ENCODE measurements at regions not wholly inside any gene's neighbourhood (a gene's known extent, or its start where the extent isn't known, plus 50 kb on each side); places are given as distances from the start of the nearest gene placed in this dataset.

GRCh38 chr2:219692521-219692920, 65.1 kb downstream of the SLC4A3 start:
- intact Hi-C loops (cut with micrococcal nuclease) = no loop called here
- Mint-ChIP-seq H3K27ac (no peak overlapping the region), H3K4me3 (no peak overlapping the region)

GRCh38 chr2:219695145-219695709, 67.8 kb downstream of the SLC4A3 start:
- POLR2A ChIA-PET = no interaction called here
- CTCF ChIA-PET = no interaction called here
- H3K36me3 Mint-ChIP-seq (ENCODE audit: low read depth) = no peaks in the 10 kb centered on the region
- no peak for ATAC-seq (ENCODE audit: low read depth)
- no peak overlapping the region for H3K4me3 Mint-ChIP-seq
- no peak overlapping the region for H3K27ac Mint-ChIP-seq
- no peaks in the 10 kb centered on the region for H3K9me3 Mint-ChIP-seq
- no peaks in the 10 kb centered on the region for H3K4me1 Mint-ChIP-seq
- TF ChIP-seq CTCF (IDR thresholded peaks at IDR 0.05) = no peak
- DNase-seq = no peak
- intact Hi-C loops (cut with micrococcal nuclease) = no loop called here
- peaks cover 33% of the 10 kb centered on the region for H3K27me3 Mint-ChIP-seq

More at GRCh38 chr2:219692521-219692920, 65.1 kb downstream of the SLC4A3 start:
- no peaks in the 10 kb centered on the region for H3K36me3 Mint-ChIP-seq (ENCODE audit: low read depth)
- no peaks in the 10 kb centered on the region for H3K9me3 Mint-ChIP-seq
- H3K27me3 Mint-ChIP-seq = peaks cover 32% of the 10 kb centered on the region
- no peak for DNase-seq
- no peaks in the 10 kb centered on the region for H3K4me1 Mint-ChIP-seq
- POLR2A ChIA-PET = no interaction called here
- no peak for ATAC-seq (ENCODE audit: low read depth)
- CTCF ChIA-PET = no interaction called here
- TF ChIP-seq CTCF (IDR thresholded peaks at IDR 0.05) = no peak

GRCh38 chr2:219697811-219698747, 70.6 kb downstream of the SLC4A3 start:
- ChIA-PET POLR2A (no interaction called here), CTCF (no interaction called here)
- intact Hi-C loops (cut with micrococcal nuclease) = no loop called here
- Mint-ChIP-seq H3K4me1 (no peaks in the 10 kb centered on the region), H3K36me3 (ENCODE audit: low read depth) (no peaks in the 10 kb centered on the region), H3K27ac (no peak overlapping the region), H3K4me3 (no peak overlapping the region), H3K27me3 (peaks cover 18% of the 10 kb centered on the region), H3K9me3 (no peaks in the 10 kb centered on the region)
- no peak for TF ChIP-seq CTCF (IDR thresholded peaks at IDR 0.05)
- ATAC-seq (ENCODE audit: low read depth) (no peak), DNase-seq (no peak)

- no peak for ATAC-seq (ENCODE audit: low read depth)
- POLR2A ChIA-PET = no interaction called here
- Mint-ChIP-seq H3K36me3 (ENCODE audit: low read depth) (no peaks in the 10 kb centered on the region), H3K9me3 (no peaks in the 10 kb centered on the region), H3K27ac (no peak overlapping the region), H3K4me1 (no peaks in the 10 kb centered on the region), H3K4me3 (no peak overlapping the region), H3K27me3 (peaks cover 10% of the 10 kb centered on the region)
- TF ChIP-seq CTCF (IDR thresholded peaks at IDR 0.05) = no peak
- DNase-seq = no peak
- intact Hi-C loops (cut with micrococcal nuclease) = no loop called here
- CTCF ChIA-PET = no interaction called here
Observed at GRCh38 chr2:219698748-219699439, 71.5 kb downstream of the SLC4A3 start.

GRCh38 chr2:219699440-219699821, 72.0 kb downstream of the SLC4A3 start:
- Mint-ChIP-seq H3K27ac (no peak overlapping the region), H3K4me1 (no peaks in the 10 kb centered on the region), H3K36me3 (ENCODE audit: low read depth) (no peaks in the 10 kb centered on the region), H3K4me3 (no peak overlapping the region), H3K27me3 (peaks cover 10% of the 10 kb centered on the region), H3K9me3 (no peaks in the 10 kb centered on the region)
- intact Hi-C loops (cut with micrococcal nuclease) = no loop called here
- TF ChIP-seq CTCF (IDR thresholded peaks at IDR 0.05) = no peak
- no peak for DNase-seq
- ATAC-seq (ENCODE audit: low read depth) = no peak
- ChIA-PET CTCF (no interaction called here), POLR2A (no interaction called here)
